Trophoblast cell (in vitro differentiated cells and primary cell): ENCODE measurements at regions not wholly inside any gene's neighbourhood (a gene's known extent, or its start where the extent isn't known, plus 50 kb on each side); places are given as distances from the start of the nearest gene placed in this dataset.

Experiments
- DNase-seq, 2 donors: peaks; one replicate each; pipeline ENCODE4 v3.0.0-alpha.2; 2016
- H2AFZ ChIP-seq: 2 replicates; pipeline ENCODE4 v1.6.1; 2013; ENCODE audit warnings: low read length, moderate library complexity, mild to moderate bottlenecking; ENCODE audit not compliant: insufficient read depth, poor library complexity
- H2AK5ac ChIP-seq: 2 replicates; pipeline ENCODE4 v1.6.1; 2013; ENCODE audit warnings: mild to moderate bottlenecking, low read length
- H2BK120ac ChIP-seq: 2 replicates; pipeline ENCODE4 v1.6.1; 2013; ENCODE audit warnings: low read length, mild to moderate bottlenecking, moderate library complexity; ENCODE audit not compliant: insufficient read depth, poor library complexity
- H2BK12ac ChIP-seq: 2 replicates; pipeline ENCODE4 v1.6.1; 2013; ENCODE audit warnings: mild to moderate bottlenecking, low read length, moderate library complexity
- H2BK5ac ChIP-seq: 2 replicates; pipeline ENCODE4 v1.6.1; 2013; ENCODE audit warnings: low read length, low read depth, moderate library complexity, mild to moderate bottlenecking; ENCODE audit not compliant: poor library complexity
- H3K14ac ChIP-seq: 2 replicates; pipeline ENCODE4 v1.6.1; 2013; ENCODE audit warnings: mild to moderate bottlenecking, low read length
- H3K18ac ChIP-seq: 2 replicates; pipeline ENCODE4 v1.6.1; 2013; ENCODE audit warnings: mild to moderate bottlenecking, low read length
- H3K23ac ChIP-seq: 2 replicates; pipeline ENCODE4 v1.6.1; 2013; ENCODE audit warnings: low read length
- H3K27ac ChIP-seq: 2 replicates; pipeline ENCODE4 v1.5.1; 2013; ENCODE audit warnings: low read depth, mild to moderate bottlenecking, inconsistent platforms, low read length, moderate library complexity
- H3K27me3 ChIP-seq: 2 replicates; pipeline ENCODE4 v1.6.1; 2013; ENCODE audit warnings: inconsistent platforms, mild to moderate bottlenecking, low read length, moderate library complexity; ENCODE audit not compliant: insufficient read depth
- H3K36me3 ChIP-seq, 2 experiments: 1 replicate in 1 of 2; 2 replicates in 1 of 2; pipeline ENCODE4 v1.6.1; 2013; ENCODE audit warnings: low read length in 2 of 2, mild to moderate bottlenecking in 2 of 2, moderate library complexity in 1 of 2; ENCODE audit not compliant: insufficient read depth in 2 of 2, control insufficient read depth in 1 of 2
- H3K4ac ChIP-seq: 2 replicates; pipeline ENCODE4 v1.6.1; 2013; ENCODE audit warnings: low read depth, mild to moderate bottlenecking, low read length, moderate library complexity
- H3K4me1 ChIP-seq, 2 experiments: 1 replicate in 1 of 2; 2 replicates in 1 of 2; pipeline ENCODE4 v1.6.1; 2013; ENCODE audit warnings: low read length in 2 of 2, mild to moderate bottlenecking in 2 of 2, moderate library complexity in 1 of 2; ENCODE audit not compliant: insufficient read depth in 2 of 2, control insufficient read depth in 1 of 2
- H3K4me2 ChIP-seq: 2 replicates; pipeline ENCODE4 v1.6.1; 2013; ENCODE audit warnings: inconsistent platforms, mild to moderate bottlenecking, low read length, moderate library complexity
- H3K4me3 ChIP-seq: 2 replicates; pipeline ENCODE4 v1.5.1; 2013; ENCODE audit warnings: mild to moderate bottlenecking, low read depth, low read length, inconsistent platforms
- H3K79me1 ChIP-seq: one replicate; pipeline ENCODE4 v1.6.1; 2013; ENCODE audit warnings: low read length
- H3K79me2 ChIP-seq: 2 replicates; pipeline ENCODE4 v1.6.1; 2013; ENCODE audit warnings: low read length, mild to moderate bottlenecking; ENCODE audit not compliant: control insufficient read depth, insufficient read depth, poor library complexity
- H3K9ac ChIP-seq: 2 replicates; pipeline ENCODE4 v1.6.1; 2013; ENCODE audit warnings: mild to moderate bottlenecking, low read length
- H3K9me3 ChIP-seq: 2 replicates; pipeline ENCODE4 v1.6.1; 2013; ENCODE audit warnings: low read depth, mild to moderate bottlenecking, control low read depth, inconsistent platforms, low read length; ENCODE audit not compliant: insufficient read depth
- H4K12ac ChIP-seq: 2 replicates; pipeline ENCODE4 v1.6.1; 2013; ENCODE audit warnings: low read depth, mild to moderate bottlenecking, low read length, moderate library complexity
- H4K8ac ChIP-seq: 2 replicates; pipeline ENCODE4 v1.6.1; 2013; ENCODE audit warnings: low read depth, mild to moderate bottlenecking, low read length, moderate library complexity
- H4K91ac ChIP-seq: one replicate; pipeline ENCODE4 v1.6.1; 2013; ENCODE audit warnings: low read depth, mild to moderate bottlenecking, low read length, moderate library complexity
- WGBS: extraction: QIAGEN DNeasy Blood & Tissue Kit; methylation state at CpG from one replicate; pipeline ENCODE4 v1.1.7; 2013; ENCODE audit warnings: missing lambda C conversion rate; ENCODE audit not compliant: insufficient read length, insufficient coverage; ENCODE audit errors: extremely low coverage; 5-methylcytosine and 5-hydroxymethylcytosine counted together

- Histone ChIP-seq H3K23ac (no peak overlapping the region), H2BK120ac (no peak overlapping the region)
Measured at GRCh38 chr2:44834656-44835055, 106.8 kb upstream of the SIX3 start.

GRCh38 chr2:44836174-44836573, 105.3 kb upstream of the SIX3 start:
- Histone ChIP-seq H3K27ac (no peak overlapping the region), H3K4me3 (no peak overlapping the region), H4K91ac (no peak overlapping the region), H3K23ac (no peak overlapping the region), H3K9me3 (peaks cover 4% of the 10 kb centered on the region), H3K9ac (no peak overlapping the region), H3K36me3 (no peaks in the 10 kb centered on the region), H3K4me1 (no peaks in the 10 kb centered on the region), H3K4ac (no peak overlapping the region), H3K79me2 (no peaks in the 10 kb centered on the region), H3K4me2 (no peak overlapping the region), H2BK120ac (no peak overlapping the region), H3K27me3 (no peaks in the 10 kb centered on the region), H2BK12ac (no peak overlapping the region), H3K79me1 (no peaks in the 10 kb centered on the region), H2BK5ac (no peak overlapping the region), H2AFZ (no peak overlapping the region), H2AK5ac (no peak overlapping the region), H4K12ac (no peak overlapping the region), H3K14ac (no peak overlapping the region), H3K18ac (no peak overlapping the region), H4K8ac (no peak overlapping the region)
- peak; percentile 30 to 58 for DNase-seq
- WGBS, result no CpG with 5 or more reads among the region's 8 CpGs

More at GRCh38 chr2:44834656-44835055, 106.8 kb upstream of the SIX3 start:
- no peak overlapping the region for H3K4ac ChIP-seq
- H3K4me1 ChIP-seq, result no peaks in the 10 kb centered on the region
- H3K9me3 ChIP-seq, result peaks cover 4% of the 10 kb centered on the region
- DNase-seq, result no peak
- H3K79me1 ChIP-seq, result no peaks in the 10 kb centered on the region
- H3K36me3 ChIP-seq, result no peaks in the 10 kb centered on the region
- no peak overlapping the region for H2AK5ac ChIP-seq
- no peak overlapping the region for H3K9ac ChIP-seq
- no peak overlapping the region for H3K27ac ChIP-seq
- H2AFZ ChIP-seq, result no peak overlapping the region
- H2BK12ac ChIP-seq, result no peak overlapping the region
- H3K4me2 ChIP-seq, result no peak overlapping the region
- H3K14ac ChIP-seq, result no peak overlapping the region
- no CpG with 5 or more reads among the region's 1 CpG for WGBS
- H4K12ac ChIP-seq, result no peak overlapping the region
- H3K27me3 ChIP-seq, result no peaks in the 10 kb centered on the region
- no peak overlapping the region for H3K18ac ChIP-seq
- H3K79me2 ChIP-seq, result no peaks in the 10 kb centered on the region
- no peak overlapping the region for H2BK5ac ChIP-seq
- H4K91ac ChIP-seq, result no peak overlapping the region
- H4K8ac ChIP-seq, result no peak overlapping the region
- H3K4me3 ChIP-seq, result no peak overlapping the region

- Histone ChIP-seq H2BK5ac (no peak overlapping the region), H3K4me3 (no peak overlapping the region), H3K79me2 (no peaks in the 10 kb centered on the region), H3K18ac (no peak overlapping the region), H3K4ac (no peak overlapping the region), H4K91ac (no peak overlapping the region), H4K8ac (no peak overlapping the region), H4K12ac (no peak overlapping the region), H3K36me3 (no peaks in the 10 kb centered on the region), H3K27ac (no peak overlapping the region), H3K9ac (no peak overlapping the region), H3K4me2 (no peak overlapping the region), H3K27me3 (no peaks in the 10 kb centered on the region), H3K79me1 (no peaks in the 10 kb centered on the region), H3K9me3 (peaks cover 4% of the 10 kb centered on the region), H2AFZ (no peak overlapping the region), H3K14ac (no peak overlapping the region), H2AK5ac (no peak overlapping the region), H2BK12ac (no peak overlapping the region), H2BK120ac (no peak overlapping the region), H3K23ac (no peak overlapping the region), H3K4me1 (no peaks in the 10 kb centered on the region)
- no CpG with 5 or more reads among the region's 1 CpG for WGBS
- DNase-seq, result no peak
Measured at GRCh38 chr2:44836916-44837315, 104.6 kb upstream of the SIX3 start.

- no peak overlapping the region for H3K18ac ChIP-seq
- no peak overlapping the region for H2BK120ac ChIP-seq
- no CpG with 5 or more reads among the region's 13 CpGs for whole genome bisulfite sequencing
- no peak overlapping the region for H4K12ac ChIP-seq
- H4K91ac ChIP-seq, result no peak overlapping the region
- H3K9me3 ChIP-seq, result peaks cover 4% of the 10 kb centered on the region
- no peak overlapping the region for H4K8ac ChIP-seq
- no peak overlapping the region for H3K14ac ChIP-seq
- H3K4me3 ChIP-seq, result no peak overlapping the region
- no peaks in the 10 kb centered on the region for H3K36me3 ChIP-seq
- H3K4me2 ChIP-seq, result no peak overlapping the region
- no peaks in the 10 kb centered on the region for H3K79me1 ChIP-seq
- no peaks in the 10 kb centered on the region for H3K27me3 ChIP-seq
- H2AK5ac ChIP-seq, result no peak overlapping the region
- DNase-seq, result no peak
- no peaks in the 10 kb centered on the region for H3K4me1 ChIP-seq
- H2AFZ ChIP-seq, result no peak overlapping the region
- H2BK12ac ChIP-seq, result no peak overlapping the region
- H3K27ac ChIP-seq, result no peak overlapping the region
- H3K79me2 ChIP-seq, result no peaks in the 10 kb centered on the region
- H2BK5ac ChIP-seq, result no peak overlapping the region
- no peak overlapping the region for H3K4ac ChIP-seq
- H3K23ac ChIP-seq, result no peak overlapping the region
- no peak overlapping the region for H3K9ac ChIP-seq
Measured at GRCh38 chr2:44838116-44838790, 103.2 kb upstream of the SIX3 start.
